HepG2 (cell line): ENCODE measurements at regions not wholly inside any gene's neighbourhood (a gene's known extent, or its start where the extent isn't known, plus 50 kb on each side); places are given as distances from the start of the nearest gene placed in this dataset.

Source experiments
- ATAC-seq: fragments of 200-7000 bp; cut with Tn5 transposase; 3 replicates; pipeline ENCODE4 v1.9.1; 2020; ENCODE audit warnings: mild to moderate bottlenecking, moderate library complexity
- BruUV-seq: library from RNA; stranded (reverse); fragments of 400-500 nt; replicated peaks from 2 replicates; lab custom pipeline; 2021; lab: Mats Ljungman, UMichigan
- CTCF ChIA-PET: fragments of 300-600 bp; formaldehyde crosslinking; extraction: SDS; loops from one replicate; lab custom pipeline; 2021; ENCODE audit warnings: low total read pairs, inconsistent platforms, low intra/inter-chr PET ratio; lab: Yijun Ruan, JAX
- POLR2A ChIA-PET: fragments of 350-600 bp; sonication (Branson Sonifier 250); formaldehyde crosslinking; loops from one replicate; lab custom pipeline; 2020; ENCODE audit warnings: antibody characterized with exemption, inconsistent platforms; lab: Yijun Ruan, JAX
- DNase-seq: peaks from one replicate; pipeline ENCODE4 v3.0.0-alpha.2; 2015; ENCODE audit warnings: low spot score
- FAIRE-seq: peaks from 3 replicates; lab custom pipeline; 2011; peaks lifted over from hg19 to GRCh38; lab: Jason Lieb, UNC
- H2AFZ ChIP-seq: one replicate; pipeline ENCODE4 v1.6.1; 2011; ENCODE audit warnings: low read length, inconsistent platforms
- H3K27ac ChIP-seq: fragments of 300-600 bp; 3 replicates; pipeline ENCODE4 v1.8.0; 2011; ENCODE audit warnings: mixed run types, mild to moderate bottlenecking, mixed read lengths, low read length, inconsistent platforms; ENCODE audit not compliant: insufficient read depth; ENCODE audit errors: extremely low read length
- H3K27me3 ChIP-seq, 2 experiments: fragments of 200-600 bp in 1 of 2; 2 replicates in 1 of 2; 3 replicates in 1 of 2; pipeline versions ENCODE4 v1.6.0 to v1.8.0; 2011; ENCODE audit warnings: low read length in 2 of 2, mild to moderate bottlenecking in 2 of 2, moderate library complexity in 2 of 2, inconsistent platforms in 1 of 2; ENCODE audit not compliant: insufficient read depth in 2 of 2, control insufficient read depth in 1 of 2
- H3K36me3 ChIP-seq, 2 experiments: fragments of 200-600 bp in 1 of 2; replicated peaks in 1 of 2; 2 replicates in 1 of 2; 3 replicates in 1 of 2; pipeline versions ENCODE4 v1.5.1 to v1.8.0; 2011; ENCODE audit warnings: low read length in 2 of 2, inconsistent platforms in 1 of 2; ENCODE audit not compliant: insufficient read depth in 2 of 2, control insufficient read depth in 1 of 2
- H3K4me1 ChIP-seq: 2 replicates; pipeline ENCODE4 v1.5.1; 2012; ENCODE audit warnings: low read length, inconsistent platforms; ENCODE audit not compliant: insufficient read depth
- H3K4me2 ChIP-seq: 2 replicates; pipeline ENCODE4 v1.6.0; 2011; ENCODE audit warnings: low read depth, low read length, inconsistent platforms
- H3K4me3 ChIP-seq, 3 experiments: fragments of 200-600 bp in 1 of 3; sonication (generic), shearing (Covaris generic) in 1 of 3; replicated peaks in 1 of 3; 2 replicates each; pipeline ENCODE4 v1.5.1; 2011 to 2016; ENCODE audit warnings: low read length in 3 of 3, inconsistent platforms in 2 of 3, low read depth in 2 of 3, mild to moderate bottlenecking in 2 of 3, control low read depth in 1 of 3, mixed read lengths in 1 of 3; ENCODE audit not compliant: insufficient read depth in 1 of 3
- H3K79me2 ChIP-seq: one replicate; pipeline ENCODE4 v1.6.1; 2011; ENCODE audit warnings: low read length, inconsistent platforms; ENCODE audit not compliant: insufficient read depth
- H3K9ac ChIP-seq: 2 replicates; pipeline ENCODE4 v1.6.0; 2011; ENCODE audit warnings: mild to moderate bottlenecking, low read depth, low read length, inconsistent platforms; ENCODE audit not compliant: insufficient read depth
- H3K9me3 ChIP-seq: 2 replicates; pipeline ENCODE4 v1.5.1; 2012; ENCODE audit warnings: mild to moderate bottlenecking, low read length
- H4K20me1 ChIP-seq: 2 replicates; pipeline ENCODE4 v1.6.0; 2011; ENCODE audit warnings: inconsistent platforms, mild to moderate bottlenecking, low read length, moderate library complexity; ENCODE audit not compliant: insufficient read depth
- KLF15 ChIP-seq: sonication (generic); formaldehyde crosslinking; IDR thresholded peaks from 2 replicates; pipeline ENCODE4 v1.8.1; 2023; ENCODE audit warnings: borderline replicate concordance, mild to moderate bottlenecking, inconsistent platforms, missing genetic modification reagents, mixed read lengths
- MAFF ChIP-seq: IDR thresholded peaks from 2 replicates; pipeline ENCODE4 v1.6.1; 2011; ENCODE audit warnings: low read depth, low read length, improper control_type of control experiment
- SAFB2 ChIP-seq: sonication (generic); formaldehyde crosslinking; IDR thresholded peaks from 2 replicates; pipeline ENCODE4 v1.5.1; 2020; ENCODE audit warnings: missing genetic modification reagents, low read depth, mild to moderate bottlenecking, borderline replicate concordance
- ZNF609 ChIP-seq: sonication (generic); formaldehyde crosslinking; IDR thresholded peaks from 2 replicates; pipeline ENCODE4 v1.4.0; 2020; ENCODE audit warnings: mild to moderate bottlenecking, missing genetic modification reagents, borderline replicate concordance
- WGBS: methylation state at CpG from one replicate; pipeline ENCODE4 v1.1.6; 2017; ENCODE audit warnings: low lambda C conversion rate; 5-methylcytosine and 5-hydroxymethylcytosine counted together
- in situ Hi-C: cut with HindIII; loops from 2 replicates; pipeline ENCODE4 v1.10.0; 2017; ENCODE audit warnings: low pct_unique_long_range_greater_than_20kb; ENCODE audit not compliant: extremely low pct_ligation_motif_present
- intact Hi-C: fragments of 100-400 bp; cut with micrococcal nuclease; formaldehyde crosslinking; loops from one replicate; pipeline ENCODE4 v1.10.0; 2022; ENCODE audit not compliant: unreplicated experiment
- TF ChIP-seq, protein P1 (sequence below): sonication (generic); formaldehyde crosslinking; IDR thresholded peaks from 2 replicates; pipeline ENCODE4 v1.4.0; 2020; ENCODE audit warnings: missing genetic modification reagents
- TF ChIP-seq, protein P2 (sequence below): sonication (generic); formaldehyde crosslinking; IDR thresholded peaks from 2 replicates; pipeline ENCODE4 v1.5.0; 2020; ENCODE audit warnings: mild to moderate bottlenecking, missing genetic modification reagents

GRCh38 chr3:102687851-102688555 lies 253.2 kb downstream of the ZPLD1 start:
- Histone ChIP-seq H3K9ac (no peak overlapping the region), H3K27me3 (no peaks in the 10 kb centered on the region), H3K79me2 (no peaks in the 10 kb centered on the region), H3K27ac (no peak overlapping the region), H3K4me1 (no peaks in the 10 kb centered on the region), H3K4me2 (no peak overlapping the region), H2AFZ (no peak overlapping the region), H3K9me3 (no peaks in the 10 kb centered on the region), H3K36me3 (no peaks in the 10 kb centered on the region), H4K20me1 (no peaks in the 10 kb centered on the region), H3K4me3 (no peak overlapping the region)
- CTCF ChIA-PET: no interaction called here
- under 1% methylated on average over 4 of the region's 4 CpGs for WGBS
- no TSS peak for BruUV-seq
- TF ChIP-seq KLF15 (CRISPR knock-in tag) (no peak), ZNF609 (CRISPR knock-in tag) (no peak), MAFF (no peak), SAFB2 (CRISPR knock-in tag) (no peak)
- TF ChIP-seq, protein P1, sequence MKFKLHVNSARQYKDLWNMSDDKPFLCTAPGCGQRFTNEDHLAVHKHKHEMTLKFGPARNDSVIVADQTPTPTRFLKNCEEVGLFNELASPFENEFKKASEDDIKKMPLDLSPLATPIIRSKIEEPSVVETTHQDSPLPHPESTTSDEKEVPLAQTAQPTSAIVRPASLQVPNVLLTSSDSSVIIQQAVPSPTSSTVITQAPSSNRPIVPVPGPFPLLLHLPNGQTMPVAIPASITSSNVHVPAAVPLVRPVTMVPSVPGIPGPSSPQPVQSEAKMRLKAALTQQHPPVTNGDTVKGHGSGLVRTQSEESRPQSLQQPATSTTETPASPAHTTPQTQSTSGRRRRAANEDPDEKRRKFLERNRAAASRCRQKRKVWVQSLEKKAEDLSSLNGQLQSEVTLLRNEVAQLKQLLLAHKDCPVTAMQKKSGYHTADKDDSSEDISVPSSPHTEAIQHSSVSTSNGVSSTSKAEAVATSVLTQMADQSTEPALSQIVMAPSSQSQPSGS: no peak
- TF ChIP-seq, protein P2, sequence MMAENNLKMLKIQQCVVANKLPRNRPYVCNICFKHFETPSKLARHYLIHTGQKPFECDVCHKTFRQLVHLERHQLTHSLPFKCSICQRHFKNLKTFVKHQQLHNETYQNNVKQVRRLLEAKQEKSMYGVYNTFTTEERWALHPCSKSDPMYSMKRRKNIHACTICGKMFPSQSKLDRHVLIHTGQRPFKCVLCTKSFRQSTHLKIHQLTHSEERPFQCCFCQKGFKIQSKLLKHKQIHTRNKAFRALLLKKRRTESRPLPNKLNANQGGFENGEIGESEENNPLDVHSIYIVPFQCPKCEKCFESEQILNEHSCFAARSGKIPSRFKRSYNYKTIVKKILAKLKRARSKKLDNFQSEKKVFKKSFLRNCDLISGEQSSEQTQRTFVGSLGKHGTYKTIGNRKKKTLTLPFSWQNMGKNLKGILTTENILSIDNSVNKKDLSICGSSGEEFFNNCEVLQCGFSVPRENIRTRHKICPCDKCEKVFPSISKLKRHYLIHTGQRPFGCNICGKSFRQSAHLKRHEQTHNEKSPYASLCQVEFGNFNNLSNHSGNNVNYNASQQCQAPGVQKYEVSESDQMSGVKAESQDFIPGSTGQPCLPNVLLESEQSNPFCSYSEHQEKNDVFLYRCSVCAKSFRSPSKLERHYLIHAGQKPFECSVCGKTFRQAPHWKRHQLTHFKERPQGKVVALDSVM (CRISPR knock-in tag): no peak
- DNase-seq (no peak), ATAC-seq (no peak), FAIRE-seq (no peak)
- POLR2A ChIA-PET: no interaction called here
- in situ Hi-C loops (no loop called here), intact Hi-C loops (no loop called here)
